Liver (tissue), 8 donors: ENCODE measurements at regions not wholly inside any gene's neighbourhood (a gene's known extent, or its start where the extent isn't known, plus 50 kb on each side); places are given as distances from the start of the nearest gene placed in this dataset.

Source experiments
- DNase-seq: peaks from one replicate; pipeline ENCODE4 v3.0.0-alpha.2; 2017; ENCODE audit warnings: low spot score
- H3K27ac ChIP-seq, 2 donors: one replicate each; pipeline ENCODE4 v1.7.0; 2013; ENCODE audit warnings: inconsistent platforms in 2 of 2, low read length in 2 of 2, control low read depth in 1 of 2, low read depth in 1 of 2, mild to moderate bottlenecking in 1 of 2
- H3K27me3 ChIP-seq, 4 donors: one replicate each; pipeline versions ENCODE4 v1.6.1 to v1.7.0; 2013; ENCODE audit warnings: low read length in 3 of 4, inconsistent platforms in 1 of 4, mild to moderate bottlenecking in 1 of 4, moderate library complexity in 1 of 4; ENCODE audit not compliant: control insufficient read depth in 4 of 4, insufficient read depth in 4 of 4
- H3K36me3 ChIP-seq, 4 donors: one replicate each; pipeline versions ENCODE4 v1.6.1 to v1.7.0; 2013; ENCODE audit warnings: low read length in 3 of 4, mild to moderate bottlenecking in 3 of 4, low read depth in 1 of 4, moderate library complexity in 1 of 4; ENCODE audit not compliant: control insufficient read depth in 4 of 4, insufficient read depth in 3 of 4
- H3K4me1 ChIP-seq, 4 donors: one replicate each; pipeline versions ENCODE4 v1.6.1 to v1.7.0; 2013; ENCODE audit warnings: low read length in 3 of 4, mild to moderate bottlenecking in 3 of 4, moderate library complexity in 1 of 4; ENCODE audit not compliant: control insufficient read depth in 4 of 4, insufficient read depth in 4 of 4
- H3K4me3 ChIP-seq, 3 donors: one replicate each; pipeline versions ENCODE4 v1.6.1 to v1.7.0; 2013; ENCODE audit warnings: low read length in 3 of 3, control low read depth in 1 of 3, low read depth in 1 of 3, mild to moderate bottlenecking in 1 of 3
- H3K9ac ChIP-seq, 2 donors: one replicate each; pipeline ENCODE4 v1.7.0; 2013; ENCODE audit warnings: low read length in 2 of 2, mild to moderate bottlenecking in 2 of 2, moderate library complexity in 2 of 2, control low read depth in 1 of 2, low read depth in 1 of 2
- H3K9me3 ChIP-seq, 4 donors: one replicate each; pipeline versions ENCODE4 v1.6.1 to v1.7.0; 2013; ENCODE audit warnings: low read length in 3 of 4; ENCODE audit not compliant: control insufficient read depth in 4 of 4
- FOXA1 ChIP-seq: IDR thresholded peaks from 2 replicates; pipeline ENCODE4 v1.6.1; 2016; ENCODE audit warnings: antibody characterized with exemption
- HNF4A ChIP-seq, 2 donors: conservative IDR thresholded peaks; 2 replicates each; pipeline ENCODE4 v1.6.1; 2016; ENCODE audit warnings: antibody characterized with exemption in 2 of 2, mild to moderate bottlenecking in 2 of 2
- HNF4G ChIP-seq: IDR thresholded peaks from 2 replicates; pipeline ENCODE4 v1.6.1; 2016; ENCODE audit warnings: antibody characterized with exemption
- JUND ChIP-seq, 2 donors: IDR thresholded peaks; 2 replicates each; pipeline ENCODE4 v1.6.1; 2016; ENCODE audit warnings: antibody characterized with exemption in 2 of 2
- NR2F2 ChIP-seq: IDR thresholded peaks from 2 replicates; pipeline ENCODE4 v1.6.1; 2016; ENCODE audit warnings: antibody characterized with exemption
- RAD21 ChIP-seq, 2 donors: IDR thresholded peaks; 2 replicates each; pipeline ENCODE4 v1.6.1; 2016; ENCODE audit warnings: antibody characterized with exemption in 2 of 2, mild to moderate bottlenecking in 2 of 2
- YY1 ChIP-seq: IDR thresholded peaks from 2 replicates; pipeline ENCODE4 v1.6.1; 2016; ENCODE audit warnings: antibody characterized with exemption, mild to moderate bottlenecking
- WGBS: extraction: QIAGEN DNeasy Blood & Tissue Kit; methylation state at CpG from one replicate; pipeline ENCODE4 v1.1.7; 2013; 5-methylcytosine and 5-hydroxymethylcytosine counted together
- TF ChIP-seq, protein P1 (sequence below): IDR thresholded peaks from 2 replicates; pipeline ENCODE4 v1.6.1; 2016; ENCODE audit warnings: antibody characterized with exemption, mild to moderate bottlenecking
- TF ChIP-seq, protein P2 (sequence below): IDR thresholded peaks from 2 replicates; pipeline ENCODE4 v1.6.1; 2016; ENCODE audit warnings: antibody characterized with exemption
- TF ChIP-seq, protein P3 (sequence below): IDR thresholded peaks from 2 replicates; pipeline ENCODE4 v1.6.1; 2016; ENCODE audit warnings: antibody characterized with exemption
- TF ChIP-seq, protein P4 (sequence below): fragments of 150-350 bp; IDR thresholded peaks from 2 replicates; pipeline ENCODE4 v1.5.1; 2017; ENCODE audit warnings: improper control_type of control experiment, low read depth, low read length; ENCODE audit not compliant: missing input control
- donor health status: healthy.
- donor health status: healthy.
- donor health status: healthy.
- donor health status: healthy.
- donor health status: healthy.

DNA sequence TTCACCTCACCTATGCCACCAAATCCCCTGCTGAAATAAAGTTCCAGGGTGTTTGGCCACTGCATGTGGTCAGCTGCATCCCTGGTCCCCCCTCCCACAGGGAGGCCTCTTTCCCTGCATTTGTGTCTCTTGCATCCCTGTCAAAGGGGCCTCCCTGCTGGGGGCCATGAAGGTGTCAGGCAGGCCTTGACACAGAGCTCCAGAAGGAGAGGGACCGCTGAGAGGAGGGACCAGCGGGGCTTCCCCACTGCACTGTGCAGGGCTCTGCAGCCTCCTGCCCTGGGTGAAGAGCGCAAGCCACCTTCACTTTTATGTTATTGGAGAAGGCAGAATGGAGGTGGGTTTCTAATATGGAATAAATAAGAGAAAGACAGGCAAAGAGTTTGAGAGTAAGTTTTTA is 230.2 kb downstream of the ANKRD30B start (continued):
- TF ChIP-seq, protein P1, sequence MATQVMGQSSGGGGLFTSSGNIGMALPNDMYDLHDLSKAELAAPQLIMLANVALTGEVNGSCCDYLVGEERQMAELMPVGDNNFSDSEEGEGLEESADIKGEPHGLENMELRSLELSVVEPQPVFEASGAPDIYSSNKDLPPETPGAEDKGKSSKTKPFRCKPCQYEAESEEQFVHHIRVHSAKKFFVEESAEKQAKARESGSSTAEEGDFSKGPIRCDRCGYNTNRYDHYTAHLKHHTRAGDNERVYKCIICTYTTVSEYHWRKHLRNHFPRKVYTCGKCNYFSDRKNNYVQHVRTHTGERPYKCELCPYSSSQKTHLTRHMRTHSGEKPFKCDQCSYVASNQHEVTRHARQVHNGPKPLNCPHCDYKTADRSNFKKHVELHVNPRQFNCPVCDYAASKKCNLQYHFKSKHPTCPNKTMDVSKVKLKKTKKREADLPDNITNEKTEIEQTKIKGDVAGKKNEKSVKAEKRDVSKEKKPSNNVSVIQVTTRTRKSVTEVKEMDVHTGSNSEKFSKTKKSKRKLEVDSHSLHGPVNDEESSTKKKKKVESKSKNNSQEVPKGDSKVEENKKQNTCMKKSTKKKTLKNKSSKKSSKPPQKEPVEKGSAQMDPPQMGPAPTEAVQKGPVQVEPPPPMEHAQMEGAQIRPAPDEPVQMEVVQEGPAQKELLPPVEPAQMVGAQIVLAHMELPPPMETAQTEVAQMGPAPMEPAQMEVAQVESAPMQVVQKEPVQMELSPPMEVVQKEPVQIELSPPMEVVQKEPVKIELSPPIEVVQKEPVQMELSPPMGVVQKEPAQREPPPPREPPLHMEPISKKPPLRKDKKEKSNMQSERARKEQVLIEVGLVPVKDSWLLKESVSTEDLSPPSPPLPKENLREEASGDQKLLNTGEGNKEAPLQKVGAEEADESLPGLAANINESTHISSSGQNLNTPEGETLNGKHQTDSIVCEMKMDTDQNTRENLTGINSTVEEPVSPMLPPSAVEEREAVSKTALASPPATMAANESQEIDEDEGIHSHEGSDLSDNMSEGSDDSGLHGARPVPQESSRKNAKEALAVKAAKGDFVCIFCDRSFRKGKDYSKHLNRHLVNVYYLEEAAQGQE = no peak
- TF ChIP-seq JUND (IDR thresholded peaks at IDR 0.05) = no peak
- TF ChIP-seq NR2F2 = no peak
- TF ChIP-seq HNF4A (conservative IDR thresholded peaks at IDR 0.05) = no peak
- TF ChIP-seq, protein P2, sequence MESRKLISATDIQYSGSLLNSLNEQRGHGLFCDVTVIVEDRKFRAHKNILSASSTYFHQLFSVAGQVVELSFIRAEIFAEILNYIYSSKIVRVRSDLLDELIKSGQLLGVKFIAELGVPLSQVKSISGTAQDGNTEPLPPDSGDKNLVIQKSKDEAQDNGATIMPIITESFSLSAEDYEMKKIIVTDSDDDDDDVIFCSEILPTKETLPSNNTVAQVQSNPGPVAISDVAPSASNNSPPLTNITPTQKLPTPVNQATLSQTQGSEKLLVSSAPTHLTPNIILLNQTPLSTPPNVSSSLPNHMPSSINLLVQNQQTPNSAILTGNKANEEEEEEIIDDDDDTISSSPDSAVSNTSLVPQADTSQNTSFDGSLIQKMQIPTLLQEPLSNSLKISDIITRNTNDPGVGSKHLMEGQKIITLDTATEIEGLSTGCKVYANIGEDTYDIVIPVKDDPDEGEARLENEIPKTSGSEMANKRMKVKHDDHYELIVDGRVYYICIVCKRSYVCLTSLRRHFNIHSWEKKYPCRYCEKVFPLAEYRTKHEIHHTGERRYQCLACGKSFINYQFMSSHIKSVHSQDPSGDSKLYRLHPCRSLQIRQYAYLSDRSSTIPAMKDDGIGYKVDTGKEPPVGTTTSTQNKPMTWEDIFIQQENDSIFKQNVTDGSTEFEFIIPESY = no peak
- TF ChIP-seq YY1 = no peak
- no peak for TF ChIP-seq HNF4G
- TF ChIP-seq, protein P3, sequence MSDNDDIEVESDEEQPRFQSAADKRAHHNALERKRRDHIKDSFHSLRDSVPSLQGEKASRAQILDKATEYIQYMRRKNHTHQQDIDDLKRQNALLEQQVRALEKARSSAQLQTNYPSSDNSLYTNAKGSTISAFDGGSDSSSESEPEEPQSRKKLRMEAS = no peak
- TF ChIP-seq FOXA1 = no peak

DNA sequence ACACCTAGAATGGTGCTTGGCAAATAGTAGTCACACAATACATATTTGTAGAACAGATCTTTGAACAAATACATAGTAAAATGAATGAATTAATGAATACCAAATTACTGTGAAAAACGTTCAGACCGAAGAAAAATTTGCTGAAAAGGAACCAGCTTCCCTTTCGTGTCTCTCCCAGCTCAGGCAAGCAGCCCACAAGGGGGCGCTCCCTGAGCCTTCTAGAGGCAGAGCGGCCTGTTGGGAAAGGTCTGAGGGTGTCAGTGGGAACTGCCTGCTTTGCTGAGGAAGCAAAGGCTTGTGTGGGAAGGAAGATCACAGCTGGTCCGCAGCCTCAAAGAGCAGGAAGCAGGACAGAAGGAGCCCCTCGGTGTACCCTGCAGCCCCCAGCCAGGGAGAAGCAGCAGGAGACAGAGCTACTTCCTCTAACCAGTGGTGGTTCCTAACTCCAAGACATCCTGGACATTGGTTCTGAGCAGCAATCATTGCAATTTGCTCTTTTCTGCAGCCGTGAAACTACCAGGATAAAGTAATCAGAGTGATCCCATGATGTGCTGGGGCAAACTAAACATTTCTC is 231.1 kb downstream of the ANKRD30B start:
- 24% methylated on average over 8 of the region's 8 CpGs for WGBS
- Histone ChIP-seq H3K4me1 (no peaks in the 10 kb centered on the region), H3K36me3 (no peaks in the 10 kb centered on the region), H3K27ac (no peak overlapping the region), H3K9me3 (no peaks in the 10 kb centered on the region), H3K9ac (no peak overlapping the region), H3K27me3 (no peaks in the 10 kb centered on the region), H3K4me3 (no peak overlapping the region)
- TF ChIP-seq HNF4A (conservative IDR thresholded peaks at IDR 0.05) (no peak), RAD21 (IDR thresholded peaks at IDR 0.05) (peak; percentile 58 to 69), JUND (IDR thresholded peaks at IDR 0.05) (no peak)
- TF ChIP-seq, protein P4, sequence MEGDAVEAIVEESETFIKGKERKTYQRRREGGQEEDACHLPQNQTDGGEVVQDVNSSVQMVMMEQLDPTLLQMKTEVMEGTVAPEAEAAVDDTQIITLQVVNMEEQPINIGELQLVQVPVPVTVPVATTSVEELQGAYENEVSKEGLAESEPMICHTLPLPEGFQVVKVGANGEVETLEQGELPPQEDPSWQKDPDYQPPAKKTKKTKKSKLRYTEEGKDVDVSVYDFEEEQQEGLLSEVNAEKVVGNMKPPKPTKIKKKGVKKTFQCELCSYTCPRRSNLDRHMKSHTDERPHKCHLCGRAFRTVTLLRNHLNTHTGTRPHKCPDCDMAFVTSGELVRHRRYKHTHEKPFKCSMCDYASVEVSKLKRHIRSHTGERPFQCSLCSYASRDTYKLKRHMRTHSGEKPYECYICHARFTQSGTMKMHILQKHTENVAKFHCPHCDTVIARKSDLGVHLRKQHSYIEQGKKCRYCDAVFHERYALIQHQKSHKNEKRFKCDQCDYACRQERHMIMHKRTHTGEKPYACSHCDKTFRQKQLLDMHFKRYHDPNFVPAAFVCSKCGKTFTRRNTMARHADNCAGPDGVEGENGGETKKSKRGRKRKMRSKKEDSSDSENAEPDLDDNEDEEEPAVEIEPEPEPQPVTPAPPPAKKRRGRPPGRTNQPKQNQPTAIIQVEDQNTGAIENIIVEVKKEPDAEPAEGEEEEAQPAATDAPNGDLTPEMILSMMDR = peak; percentile 25
- TF ChIP-seq, protein P1 = no peak
- TF ChIP-seq, protein P3 = no peak
- no peak for DNase-seq
